ENCODE measurements at regions not wholly inside any gene's neighbourhood (a gene's known extent, or its start where the extent isn't known, plus 50 kb on each side); places are given as distances from the start of the nearest gene placed in this dataset.

DNA sequence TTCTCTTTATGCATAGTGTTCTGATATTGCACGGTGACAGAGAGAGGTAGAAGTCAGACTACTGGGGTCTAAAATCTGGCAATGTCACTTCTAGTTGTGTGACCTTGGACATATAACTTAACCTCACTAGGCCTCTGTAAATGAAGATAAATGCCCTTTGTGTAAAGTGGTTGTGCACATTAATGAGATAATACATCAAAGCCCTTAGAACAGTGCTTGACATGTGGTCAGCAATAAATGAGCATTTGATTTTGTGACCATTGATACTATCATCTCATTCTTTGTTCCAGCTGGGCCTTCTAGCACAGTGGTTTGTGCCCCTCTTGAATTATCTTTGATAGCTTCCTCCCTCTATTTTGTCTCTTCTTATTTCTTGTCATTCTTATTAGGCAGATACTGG, 74.1 kb upstream of the C10orf90 start:
- H3K4me3 Mint-ChIP-seq (ENCODE audit: unreplicated experiment), result no peak overlapping the region
- no peak for TF ChIP-seq CTCF (IDR thresholded peaks at IDR 0.05; ENCODE audit: insufficient read depth in 1 of 2, low read depth in 1 of 2, low read length in 1 of 2, severe bottlenecking in 1 of 2, unreplicated experiment in 1 of 2)
- Histone ChIP-seq H3K9me3 (no peaks in the 10 kb centered on the region), H3K4me3 (ENCODE audit: low read depth, low read length) (no peak overlapping the region), H3K36me3 (ENCODE audit: control insufficient read depth, insufficient read depth, low read length) (no peaks in the 10 kb centered on the region), H3K4me1 (no peaks in the 10 kb centered on the region), H3K27me3 (replicated peaks; ENCODE audit: control insufficient read depth, insufficient read depth, low read length) (no peaks in the 10 kb centered on the region)
- CTCF ChIA-PET, result no interaction called here
- no peaks in the 10 kb centered on the region for H3K9me3 Mint-ChIP-seq (ENCODE audit: unreplicated experiment)
- peaks cover 4% of the 10 kb centered on the region for H3K4me1 Mint-ChIP-seq (ENCODE audit: low read depth, unreplicated experiment)
- no peaks in the 10 kb centered on the region for H3K27me3 Mint-ChIP-seq (ENCODE audit: insufficient read depth, unreplicated experiment)
- intact Hi-C loops (cut with micrococcal nuclease; ENCODE audit: unreplicated experiment), result loop anchor here (10.0 kb wide), 1 partner anchor 760 kb away; no protein-coding TSS in a partner anchor
- DNase-seq, result no peak
- POLR2A ChIA-PET, result interaction anchor here (0.6 kb wide), 1 partner anchor 229 kb away, joined by 6 read pairs; no protein-coding TSS in a partner anchor
- no peak overlapping the region for H3K27ac Mint-ChIP-seq (ENCODE audit: unreplicated experiment)
- H3K36me3 Mint-ChIP-seq (ENCODE audit: insufficient read depth, unreplicated experiment), result no peaks in the 10 kb centered on the region
- no TSS peak for BruUV-seq (replicated peaks)

- intact Hi-C loops (cut with micrococcal nuclease; ENCODE audit: unreplicated experiment), result loop anchor here (1.0 to 10.0 kb wide), 2 partner anchors 178 to 764 kb away; no protein-coding TSS in a partner anchor
- Histone ChIP-seq H3K36me3 (ENCODE audit: control insufficient read depth, insufficient read depth, low read length) (no peaks in the 10 kb centered on the region), H3K4me1 (no peaks in the 10 kb centered on the region), H3K4me3 (ENCODE audit: low read depth, low read length) (no peak overlapping the region), H3K9me3 (no peaks in the 10 kb centered on the region), H3K27me3 (replicated peaks; ENCODE audit: control insufficient read depth, insufficient read depth, low read length) (no peaks in the 10 kb centered on the region)
- Mint-ChIP-seq H3K4me1 (ENCODE audit: low read depth, unreplicated experiment) (peaks cover 11% of the 10 kb centered on the region), H3K9me3 (ENCODE audit: unreplicated experiment) (no peaks in the 10 kb centered on the region), H3K36me3 (ENCODE audit: insufficient read depth, unreplicated experiment) (no peaks in the 10 kb centered on the region), H3K27me3 (ENCODE audit: insufficient read depth, unreplicated experiment) (no peaks in the 10 kb centered on the region), H3K4me3 (ENCODE audit: unreplicated experiment) (no peak overlapping the region), H3K27ac (ENCODE audit: unreplicated experiment) (no peak overlapping the region)
- CTCF ChIA-PET, result interaction anchor here (0.5 to 0.6 kb wide), 2 partner anchors 30 to 55 kb away, joined by 3 to 4 read pairs; no protein-coding TSS in a partner anchor
- no TSS peak for BruUV-seq (replicated peaks)
- DNase-seq, result peak; percentile 73 to 81
- peak; percentile 69 to 78 for TF ChIP-seq CTCF (IDR thresholded peaks at IDR 0.05; ENCODE audit: insufficient read depth in 1 of 2, low read depth in 1 of 2, low read length in 1 of 2, severe bottlenecking in 1 of 2, unreplicated experiment in 1 of 2)
- POLR2A ChIA-PET, result no interaction called here
Observed at GRCh38 chr10:126749015-126749655, 78.6 kb upstream of the C10orf90 start.

GRCh38 chr10:126754966-126755365, 84.5 kb upstream of the C10orf90 start:
- Histone ChIP-seq H3K4me1 (peaks cover 6% of the 10 kb centered on the region; the same call in 1 of the 2 replicates), H3K27me3 (replicated peaks; ENCODE audit: control insufficient read depth, insufficient read depth, low read length) (no peaks in the 10 kb centered on the region), H3K36me3 (ENCODE audit: control insufficient read depth, insufficient read depth, low read length) (no peaks in the 10 kb centered on the region; the same call in 1 of the 2 replicates), H3K9me3 (peaks cover 6% of the 10 kb centered on the region), H3K4me3 (ENCODE audit: low read depth, low read length) (no peak overlapping the region)
- TF ChIP-seq CTCF (IDR thresholded peaks at IDR 0.05; ENCODE audit: insufficient read depth in 1 of 2, low read depth in 1 of 2, low read length in 1 of 2, severe bottlenecking in 1 of 2, unreplicated experiment in 1 of 2), result no peak
- no peak overlapping the region for H3K27ac Mint-ChIP-seq (ENCODE audit: unreplicated experiment)
- H3K4me3 Mint-ChIP-seq (ENCODE audit: unreplicated experiment), result no peak overlapping the region
- DNase-seq, result peak in 1 of 2 experiments; percentile 9
- H3K9me3 Mint-ChIP-seq (ENCODE audit: unreplicated experiment), result no peaks in the 10 kb centered on the region
- intact Hi-C loops (cut with micrococcal nuclease; ENCODE audit: unreplicated experiment), result no loop called here
- BruUV-seq (replicated peaks), result no TSS peak
- no peaks in the 10 kb centered on the region for H3K27me3 Mint-ChIP-seq (ENCODE audit: insufficient read depth, unreplicated experiment)
- ChIA-PET POLR2A (no interaction called here), CTCF (no interaction called here)
- peaks cover 12% of the 10 kb centered on the region for H3K4me1 Mint-ChIP-seq (ENCODE audit: low read depth, unreplicated experiment)
- H3K36me3 Mint-ChIP-seq (ENCODE audit: insufficient read depth, unreplicated experiment), result peaks cover 6% of the 10 kb centered on the region

Measured in Caco-2 (cell line).